NCI-H748 (cell line): ENCODE measurements at regions not wholly inside any gene's neighbourhood (a gene's known extent, or its start where the extent isn't known, plus 50 kb on each side); places are given as distances from the start of the nearest gene placed in this dataset.
A peak's percentile ranks its signal among the peaks of the same experiment; 100 is the strongest.

Source experiments
- DNase-seq: peaks from one replicate; lab custom pipeline; 2025; ENCODE audit not compliant: unreplicated experiment; lab: John Stamatoyannopoulos, UW

DNA sequence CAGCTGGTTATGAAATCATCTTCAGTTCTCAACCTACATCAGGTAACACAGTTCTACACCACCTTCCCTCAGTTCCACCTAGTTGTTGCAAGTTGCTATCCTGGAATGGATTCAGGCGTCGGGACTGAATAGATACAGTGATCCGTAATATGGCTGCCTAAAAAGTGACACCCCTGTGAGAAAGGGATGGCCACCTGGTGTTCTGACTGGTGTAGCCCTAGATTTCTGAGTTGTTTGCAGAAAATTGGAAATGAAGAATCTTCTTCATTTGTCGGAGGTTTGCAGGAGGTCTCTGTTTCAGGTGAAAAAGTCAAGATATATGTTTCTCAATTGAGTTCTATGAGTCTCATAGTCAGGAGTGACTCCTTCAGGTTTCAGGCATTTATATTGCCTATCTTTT, 225.8 kb upstream of the ELAC2 start:
- no peak for DNase-seq

DNA sequence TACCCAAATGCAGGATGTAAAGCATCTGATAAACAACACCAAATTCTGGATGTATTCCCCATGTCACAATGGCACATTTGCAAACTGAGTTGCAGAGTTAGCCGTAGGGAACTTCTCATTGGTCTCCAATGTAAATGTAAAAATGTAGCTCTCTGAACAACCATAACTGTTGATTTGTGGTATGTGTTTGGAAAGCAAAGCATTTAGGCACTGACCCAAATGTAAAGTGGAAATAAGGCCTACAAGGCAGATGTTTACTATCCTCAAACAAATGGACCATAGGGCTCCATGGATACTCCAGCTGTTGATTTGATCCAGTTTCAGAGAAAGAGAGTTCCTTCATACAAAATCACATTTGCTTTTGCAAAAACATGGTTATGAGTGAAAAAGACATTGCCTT, 223.0 kb upstream of the ELAC2 start:
- DNase-seq, result no peak

DNA sequence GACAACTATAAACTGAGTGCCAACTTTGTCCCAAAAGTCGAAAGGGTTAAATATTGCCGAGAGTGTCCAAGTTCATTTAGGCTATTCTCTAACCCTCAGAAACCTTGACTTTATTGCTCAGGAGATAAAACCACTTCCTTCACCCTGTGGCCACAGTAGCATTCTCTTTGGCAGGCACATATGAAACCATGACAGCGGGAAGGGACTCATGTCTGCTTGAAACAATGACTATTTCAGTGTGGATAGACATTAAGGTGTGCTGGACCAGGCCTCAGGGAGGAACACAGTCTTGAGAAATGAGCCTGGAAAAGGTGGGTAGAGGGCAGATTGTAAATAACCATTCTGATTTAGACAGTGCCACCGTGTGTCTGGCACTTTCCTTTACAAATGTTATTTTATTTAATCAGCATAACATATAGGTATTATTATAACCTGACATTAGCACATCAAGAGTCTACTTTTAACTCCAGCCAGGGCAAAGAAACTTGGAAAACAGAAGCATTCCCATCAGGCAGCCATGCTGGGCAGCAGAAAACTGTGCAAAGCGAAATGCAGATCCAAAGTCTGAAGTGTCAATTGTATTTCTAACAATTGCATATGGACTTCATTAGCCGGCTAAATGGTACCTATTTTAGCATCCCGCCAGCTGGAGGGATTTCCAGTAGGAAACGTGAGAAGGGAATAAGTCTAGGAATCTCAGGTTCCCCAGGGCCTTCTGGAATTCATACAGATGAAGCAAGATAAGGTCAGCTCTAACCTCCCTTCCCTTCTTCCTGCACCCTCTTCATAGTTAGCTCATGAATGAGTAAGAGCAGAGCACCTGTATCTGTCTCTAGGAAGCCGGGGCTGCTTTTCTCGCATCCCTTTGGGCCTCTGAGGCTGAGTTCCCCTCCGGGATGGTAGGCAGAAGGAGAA, 212.8 kb upstream of the ELAC2 start:
- no peak for DNase-seq

DNA sequence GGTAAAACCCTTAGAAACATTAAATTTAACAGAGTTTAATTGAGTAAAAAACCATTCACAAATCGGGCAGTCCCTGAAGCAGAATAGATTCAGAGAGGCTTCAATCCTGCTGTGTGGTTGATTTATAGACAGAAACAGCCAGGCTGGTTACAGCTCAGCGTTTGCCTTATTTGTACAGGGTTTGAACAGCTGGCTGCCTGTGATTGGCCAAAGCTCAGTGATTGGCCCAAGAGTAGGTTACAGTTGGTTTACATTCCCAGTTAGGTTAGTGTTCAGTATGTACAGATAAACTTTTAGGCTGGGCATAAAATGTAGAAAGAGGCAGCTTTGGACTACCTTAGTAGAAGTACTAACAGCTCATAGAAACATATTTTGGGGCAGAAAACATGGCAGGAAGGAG, 210.4 kb upstream of the ELAC2 start:
- DNase-seq, result peak; percentile 39

DNA sequence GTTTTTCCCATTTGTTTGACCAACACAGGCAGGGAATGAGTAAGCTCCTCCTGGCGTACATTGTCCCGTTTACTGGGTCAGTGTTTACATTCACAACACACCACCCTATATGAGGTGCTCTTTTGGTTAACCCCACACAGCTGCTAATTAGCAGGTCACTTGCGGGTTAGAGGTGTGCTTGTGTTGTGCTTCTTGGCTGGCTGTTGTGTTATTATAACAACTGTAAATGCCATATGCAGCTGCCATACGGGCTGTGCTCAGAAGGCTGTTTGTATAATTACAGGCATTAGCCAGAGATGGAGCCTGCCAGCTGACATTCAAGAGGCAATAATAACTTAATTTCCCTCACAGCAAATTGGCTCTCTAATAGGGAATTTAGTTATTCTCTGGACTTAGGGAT, 205.1 kb upstream of the ELAC2 start:
- DNase-seq, result peak; percentile 100

DNA sequence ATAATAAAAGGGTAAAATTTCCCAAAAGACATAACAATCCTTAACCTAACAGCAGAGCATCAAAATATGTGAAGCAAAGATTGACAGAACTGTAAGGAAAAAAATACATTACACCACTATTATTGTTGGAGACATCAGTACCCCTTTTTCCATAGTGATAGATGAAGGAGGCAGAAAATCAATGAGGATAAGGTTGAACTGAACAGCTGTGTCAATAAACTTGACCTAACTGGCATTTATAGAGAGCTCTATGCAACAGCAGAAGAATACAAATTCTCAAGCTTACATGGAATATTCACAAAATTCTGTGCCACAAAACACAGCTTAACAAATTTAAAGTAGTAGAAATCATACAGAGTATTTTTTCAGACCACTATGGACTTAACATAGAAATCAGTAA, 195.0 kb upstream of the ELAC2 start:
- peak; percentile 94 for DNase-seq

DNA sequence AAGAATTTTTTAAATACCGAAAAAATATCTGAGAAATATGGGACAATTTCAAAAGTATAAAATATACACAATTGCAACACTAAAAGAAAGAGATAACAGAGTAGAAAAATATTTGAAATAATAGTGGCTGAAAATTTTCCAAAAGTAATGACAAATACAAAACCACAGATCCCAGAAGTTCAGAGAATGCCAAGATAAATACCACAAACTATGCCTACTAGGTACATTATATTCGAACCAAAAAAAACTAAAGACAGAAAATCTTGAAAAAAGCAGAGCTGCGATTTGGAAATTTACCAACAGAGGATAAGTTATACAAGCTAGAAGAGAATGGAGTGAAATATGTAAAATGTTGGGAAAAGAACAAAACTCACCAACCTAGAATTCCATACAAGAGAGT, 191.3 kb upstream of the ELAC2 start:
- DNase-seq, result no peak

DNA sequence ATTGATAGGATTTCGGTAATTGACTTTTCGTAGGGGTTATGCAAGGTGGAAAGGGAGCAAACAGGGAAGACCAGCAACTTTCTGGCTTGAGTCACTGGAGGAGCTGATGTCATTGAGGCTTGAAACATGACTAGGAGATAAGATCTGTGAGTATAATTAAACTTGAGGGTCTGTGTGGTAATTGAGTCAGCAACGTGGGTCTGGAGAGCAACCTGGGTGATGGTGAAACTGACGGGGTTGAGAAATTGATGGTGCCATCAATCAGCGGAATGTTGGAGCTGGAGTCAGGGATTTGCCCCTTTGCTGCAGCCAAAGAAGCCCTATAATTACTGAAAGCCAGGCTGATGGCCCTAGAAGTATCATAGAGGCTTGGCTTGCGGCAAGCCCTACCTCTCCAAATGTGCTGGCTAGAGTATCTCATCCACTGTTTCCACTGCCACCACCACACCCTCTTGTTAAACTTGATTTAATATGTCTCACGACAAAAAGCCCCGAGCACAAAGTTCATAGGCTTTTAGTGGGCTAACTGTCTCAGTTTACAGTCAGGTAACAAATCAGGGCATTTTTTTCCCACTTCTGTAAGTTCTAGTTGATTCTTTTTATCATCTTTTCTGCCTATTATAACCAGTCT, 186.9 kb upstream of the ELAC2 start:
- peak; percentile 24 for DNase-seq

DNA sequence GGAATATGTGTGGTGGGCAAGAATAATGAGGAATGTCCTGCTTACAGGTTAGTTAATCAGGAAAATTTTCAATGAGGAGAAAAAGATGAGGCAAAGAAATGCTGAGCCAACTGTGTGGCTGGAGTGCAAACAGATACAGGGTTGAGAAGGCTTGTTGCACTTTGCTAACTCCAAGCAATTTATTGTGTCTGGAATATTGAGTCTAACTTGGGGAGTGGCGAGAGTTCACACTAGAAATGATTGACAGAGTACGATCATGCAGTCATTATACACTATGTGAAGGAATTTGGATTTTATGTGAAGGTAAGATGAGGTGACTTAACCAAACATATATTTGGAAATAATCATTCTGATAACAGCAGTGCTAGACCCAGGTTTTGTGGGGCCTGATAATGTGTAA, 185.0 kb upstream of the ELAC2 start:
- no peak for DNase-seq

DNA sequence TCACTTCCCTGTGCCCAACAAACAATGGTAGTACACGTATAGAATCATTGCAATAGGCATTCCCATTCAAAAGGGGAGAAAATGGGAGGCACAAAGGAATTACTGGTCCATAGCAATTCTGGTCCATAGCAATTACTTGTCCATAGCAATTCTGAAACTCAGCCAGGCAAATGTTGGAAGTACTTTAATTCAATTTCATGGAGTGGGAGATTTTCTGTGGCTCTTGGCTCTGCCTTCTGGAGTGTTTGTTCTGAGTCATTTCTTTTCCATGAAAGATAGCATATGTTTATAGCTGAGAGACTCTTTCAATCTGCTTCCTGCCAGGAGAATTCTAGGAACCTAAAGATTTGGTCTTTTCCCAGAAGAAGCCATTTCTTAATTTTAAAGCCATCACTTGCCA, 182.8 kb upstream of the ELAC2 start:
- DNase-seq, result no peak

DNA sequence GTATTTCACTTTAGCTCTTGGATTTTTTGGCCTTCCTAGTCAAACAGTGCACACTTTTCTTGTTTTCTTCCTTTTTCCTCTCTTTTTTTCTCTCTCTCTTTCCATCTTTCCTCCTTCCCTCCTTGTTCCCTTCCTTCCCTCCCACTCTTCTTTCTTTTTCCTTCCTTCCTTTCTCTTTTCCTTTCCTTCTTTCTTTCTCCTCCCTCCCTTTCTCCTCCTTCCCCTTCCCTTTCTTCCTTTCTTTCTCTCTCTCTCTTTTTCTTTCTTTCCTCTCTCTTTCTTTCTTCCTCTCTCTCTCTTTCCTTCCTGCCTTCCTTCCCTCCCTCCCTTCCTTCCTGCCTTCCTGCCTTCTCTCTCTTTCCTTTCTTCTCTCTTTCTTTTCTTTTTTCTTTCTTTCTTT, 181.6 kb upstream of the ELAC2 start:
- no peak for DNase-seq

DNA sequence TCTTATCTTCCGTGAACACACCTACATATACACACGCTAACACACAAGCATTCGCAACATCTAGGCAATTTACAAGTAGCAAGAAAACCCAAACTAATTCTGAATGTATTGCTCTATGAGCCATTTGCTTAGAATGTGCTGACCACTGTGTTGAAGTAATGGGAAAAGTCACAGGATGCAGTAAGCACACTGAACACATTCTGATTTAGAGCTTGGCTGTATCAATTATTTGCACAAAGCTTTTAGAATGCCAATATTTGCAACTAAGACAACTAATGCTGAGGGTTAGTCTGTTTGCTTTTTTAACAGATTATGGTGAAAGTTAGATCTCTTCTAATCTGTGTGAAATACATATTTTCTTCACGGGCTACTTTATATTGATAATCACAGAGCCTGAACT, 179.8 kb upstream of the ELAC2 start:
- no peak for DNase-seq

DNA sequence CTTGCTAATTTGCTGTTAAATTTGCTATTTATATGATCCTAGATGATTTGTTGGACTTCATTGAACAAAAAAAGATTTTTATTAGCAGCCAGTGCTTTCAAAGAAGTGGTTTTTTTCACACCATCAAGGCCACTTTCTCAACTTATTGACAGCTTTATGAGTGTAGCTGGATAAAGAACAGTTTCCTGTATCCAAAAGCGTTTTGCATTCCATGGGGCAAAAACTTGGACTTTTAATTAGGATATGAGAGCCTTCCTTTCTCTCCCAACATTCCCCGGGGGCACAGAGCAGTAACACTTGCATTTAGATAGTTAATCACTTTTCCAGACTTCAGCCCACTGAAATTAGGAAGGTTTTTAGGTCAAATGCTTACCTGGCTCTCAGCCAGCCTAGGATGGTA, 177.1 kb upstream of the ELAC2 start:
- no peak for DNase-seq

DNA sequence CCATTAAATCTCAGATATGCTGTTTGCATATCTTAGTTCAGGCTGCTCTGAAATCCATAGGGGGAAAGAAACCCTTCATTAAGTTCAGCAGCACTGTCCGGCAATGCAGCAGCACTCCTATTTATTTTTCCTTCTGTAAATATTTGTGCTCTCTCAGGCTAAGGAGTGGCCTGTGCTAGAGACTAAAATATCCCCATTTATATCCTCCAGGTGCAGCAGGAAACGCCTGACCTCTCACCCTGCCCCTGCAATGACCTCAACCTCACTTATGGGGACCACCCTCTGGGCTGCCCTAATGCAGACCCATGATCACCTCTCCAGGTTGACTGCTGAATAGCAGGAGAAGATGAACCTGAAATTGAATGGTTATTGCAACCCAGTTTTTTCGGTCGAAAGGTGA, 165.0 kb upstream of the ELAC2 start:
- DNase-seq, result peak; percentile 99

DNA sequence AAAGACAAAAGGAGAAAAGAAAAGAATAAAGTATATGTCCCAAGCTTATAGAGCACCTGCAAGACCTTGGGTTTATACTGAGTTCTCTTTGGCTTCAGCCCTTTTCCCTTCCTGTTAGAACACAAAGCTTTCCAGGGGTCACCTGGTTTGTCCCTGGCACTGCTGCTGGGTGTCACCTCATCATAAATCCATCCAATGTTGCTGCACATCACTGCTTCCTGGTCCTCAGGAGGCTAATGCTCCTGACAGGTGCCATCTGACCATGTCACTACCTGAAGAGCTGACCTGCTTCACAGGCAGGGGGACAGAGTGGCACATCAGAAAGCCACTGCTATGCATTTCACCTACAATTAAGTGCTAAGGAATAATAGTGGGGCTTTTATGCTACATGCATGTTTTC, 164.6 kb upstream of the ELAC2 start:
- DNase-seq, result no peak

DNA sequence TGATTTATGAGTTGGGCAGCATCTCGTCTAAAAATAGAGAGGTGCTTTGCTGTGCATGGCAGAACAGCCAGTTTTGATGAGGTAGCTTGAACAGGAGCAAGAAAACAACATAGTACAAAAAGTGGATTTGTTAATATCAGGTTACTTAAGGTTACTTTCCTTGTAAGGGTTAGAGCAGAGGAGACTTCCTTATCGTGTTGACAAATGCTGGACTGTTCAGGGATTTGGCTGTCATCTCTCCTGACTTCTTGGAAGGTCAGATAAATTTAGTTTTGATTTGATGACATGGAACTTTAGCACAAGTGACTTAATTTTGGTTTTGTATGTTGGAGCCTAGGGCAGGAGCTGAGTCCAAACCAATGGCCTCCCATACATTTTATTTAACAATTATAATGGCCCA, 163.9 kb upstream of the ELAC2 start:
- no peak for DNase-seq

DNA sequence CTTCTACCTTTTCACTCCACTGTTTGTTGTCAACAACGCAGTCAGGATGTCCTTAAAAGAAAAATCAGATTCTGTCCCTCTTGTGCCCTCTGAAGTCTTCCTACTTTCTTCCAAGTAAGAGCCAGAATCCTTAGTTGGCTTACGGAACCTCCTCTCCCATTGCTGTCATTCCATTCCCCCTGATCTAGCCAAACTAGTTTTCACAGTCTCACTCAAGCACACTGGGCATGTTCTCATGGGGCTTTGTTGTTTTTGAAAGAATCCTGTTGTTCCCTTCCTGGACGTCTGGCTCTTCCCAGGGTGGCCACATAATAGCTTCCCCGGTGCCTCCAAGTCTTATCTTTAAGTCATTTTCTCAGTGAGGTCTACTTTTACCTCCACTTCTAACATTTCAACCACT, 158.6 kb upstream of the ELAC2 start:
- no peak for DNase-seq

DNA sequence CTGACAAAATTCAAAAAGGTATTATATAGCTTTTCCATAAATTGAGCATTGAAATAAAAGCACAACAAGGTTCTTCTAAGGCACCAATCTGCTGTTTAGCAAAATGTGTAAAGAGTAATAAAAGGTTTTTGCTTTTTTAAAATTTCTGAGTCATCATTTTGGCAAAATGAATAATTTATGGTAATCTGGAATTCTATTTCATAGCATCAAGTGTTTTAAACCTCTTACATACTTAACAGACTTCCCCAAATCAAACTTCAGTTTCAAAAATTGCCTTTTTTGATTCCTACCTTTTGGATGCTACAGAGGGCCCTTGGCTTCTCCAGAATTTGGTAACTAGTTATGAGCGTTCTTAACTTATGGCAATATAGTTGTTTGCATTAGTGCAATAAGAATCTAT, 154.0 kb upstream of the ELAC2 start:
- DNase-seq, result no peak

DNA sequence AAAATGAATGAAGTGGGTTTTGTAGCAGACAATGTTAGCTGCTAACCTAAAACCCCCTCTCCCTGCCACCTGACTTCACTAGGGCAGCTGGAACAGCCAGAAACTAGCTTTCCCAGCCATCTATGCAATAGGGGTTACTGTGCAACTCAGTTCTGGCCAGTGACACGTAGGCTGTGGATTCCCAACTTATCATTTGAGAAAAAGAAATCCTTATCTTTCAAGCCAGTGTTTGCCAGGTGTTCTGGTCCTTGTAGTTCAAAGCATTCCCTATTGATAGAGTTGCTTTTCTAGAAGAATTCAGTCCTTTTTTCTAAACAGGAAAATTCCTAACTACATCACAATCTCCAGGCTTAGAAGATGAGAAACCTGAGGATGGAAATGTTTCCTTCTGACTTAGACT, 144.5 kb upstream of the ELAC2 start:
- DNase-seq, result no peak

DNA sequence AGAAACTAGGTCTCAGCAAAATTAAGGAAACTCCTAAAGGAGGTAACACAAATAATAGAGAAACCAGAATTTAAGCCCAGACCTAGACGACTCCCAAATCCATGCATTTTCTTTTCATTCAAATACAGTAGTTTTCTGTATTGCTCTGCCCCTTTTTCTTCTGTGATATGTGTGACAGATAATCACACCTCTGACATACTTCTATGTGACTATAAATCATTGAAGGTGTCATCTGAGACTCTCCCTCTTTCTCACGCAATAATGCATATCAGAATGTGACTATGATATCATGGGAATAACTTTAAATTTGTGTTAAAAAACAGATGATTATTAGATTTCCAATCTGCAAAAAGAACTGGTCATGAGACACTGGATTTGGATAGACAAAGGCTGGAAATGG, 143.0 kb upstream of the ELAC2 start:
- no peak for DNase-seq

DNA sequence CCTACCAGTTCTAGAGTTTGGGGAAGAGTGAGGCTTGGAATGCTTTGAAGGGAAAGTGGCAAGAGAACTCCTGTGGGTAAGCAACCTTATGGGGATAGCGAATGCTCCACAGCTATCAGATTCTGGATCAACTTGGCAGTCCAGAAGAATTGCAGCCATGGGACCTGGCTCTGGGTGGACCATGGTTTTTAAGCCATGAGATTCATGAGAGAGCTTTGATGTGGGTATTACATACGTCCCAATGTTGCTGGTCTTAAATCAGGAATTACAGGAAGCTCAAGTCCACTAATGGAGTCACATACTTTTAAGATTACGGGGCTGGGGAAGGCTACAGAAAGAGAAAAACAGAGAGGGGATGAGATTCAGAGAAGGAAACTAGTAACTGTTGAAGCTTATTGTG, 142.5 kb upstream of the ELAC2 start:
- no peak for DNase-seq

DNA sequence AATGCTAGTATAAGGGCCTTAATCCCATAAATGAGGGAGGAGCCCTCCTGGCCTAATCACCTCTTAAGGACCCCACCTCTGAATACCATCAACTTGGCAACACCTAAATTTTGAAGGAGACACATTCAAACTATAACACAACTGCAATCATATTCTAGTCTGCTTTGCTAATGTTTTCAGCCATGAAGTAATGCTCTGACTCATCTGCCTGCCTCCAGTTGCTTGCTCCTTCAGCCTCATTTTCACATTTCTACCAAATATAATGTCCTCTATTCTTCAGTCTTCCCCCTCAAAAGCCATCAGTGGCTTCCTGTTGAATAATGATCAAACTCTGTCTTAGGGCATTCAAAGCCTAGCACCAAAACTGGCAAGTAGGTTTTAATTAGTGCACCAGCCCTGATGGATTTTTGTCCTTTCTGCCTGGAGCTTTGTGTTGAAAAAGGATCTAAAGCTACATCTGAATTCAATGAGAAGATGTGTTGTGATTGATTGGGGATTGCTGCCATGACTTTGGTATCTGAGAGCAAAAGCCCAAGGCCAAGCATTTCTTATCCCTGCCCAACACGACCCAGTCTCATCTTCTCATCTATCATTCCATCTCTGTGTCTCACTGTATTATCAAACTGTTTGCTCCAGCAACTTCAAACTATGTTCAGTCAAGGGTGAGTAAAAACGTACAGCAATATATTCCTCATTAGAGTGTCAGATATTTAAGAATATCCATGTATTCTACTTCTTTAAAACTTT, 140.8 kb upstream of the ELAC2 start:
- no peak for DNase-seq
